Right atrium auricular region (tissue), 2 donors: ENCODE measurements at regions not wholly inside any gene's neighbourhood (a gene's known extent, or its start where the extent isn't known, plus 50 kb on each side); places are given as distances from the start of the nearest gene placed in this dataset.
A peak's percentile ranks its signal among the peaks of the same experiment; 100 is the strongest.

Experiments
- DNase-seq: peaks from one replicate; pipeline ENCODE4 v3.0.0-alpha.2; 2019; ENCODE audit warnings: low spot score
- H3K27ac ChIP-seq, 2 donors: fragments of 200-600 bp; sonication (generic); 1 replicate in 1 of 2; 2 replicates in 1 of 2; pipeline ENCODE4 v1.5.1; 2016 to 2019
- H3K27me3 ChIP-seq, 2 donors: fragments of 200-600 bp; sonication (generic); one replicate each; pipeline versions ENCODE4 v1.5.1 to v1.6.0; 2017 to 2019
- H3K36me3 ChIP-seq: fragments of 200-600 bp; sonication (generic); one replicate; pipeline ENCODE4 v1.5.1; 2016
- H3K4me1 ChIP-seq, 2 donors: fragments of 200-600 bp; sonication (generic); one replicate each; pipeline versions ENCODE4 v1.5.1 to v1.6.0; 2017 to 2019
- H3K4me3 ChIP-seq, 2 donors: fragments of 200-600 bp; sonication (generic); 1 replicate in 1 of 2; 2 replicates in 1 of 2; pipeline ENCODE4 v1.5.1; 2017 to 2019; ENCODE audit warnings: mild to moderate bottlenecking in 1 of 2, moderate library complexity in 1 of 2
- H3K9me3 ChIP-seq, 2 donors: fragments of 200-600 bp; sonication (generic); one replicate each; pipeline ENCODE4 v1.5.1; 2019
- TF ChIP-seq, protein P1 (sequence below), 2 donors: fragments of 200-600 bp; sonication (generic); IDR thresholded peaks; one replicate each; pipeline ENCODE4 v1.5.1; 2019; ENCODE audit warnings: antibody characterized with exemption in 2 of 2

DNA sequence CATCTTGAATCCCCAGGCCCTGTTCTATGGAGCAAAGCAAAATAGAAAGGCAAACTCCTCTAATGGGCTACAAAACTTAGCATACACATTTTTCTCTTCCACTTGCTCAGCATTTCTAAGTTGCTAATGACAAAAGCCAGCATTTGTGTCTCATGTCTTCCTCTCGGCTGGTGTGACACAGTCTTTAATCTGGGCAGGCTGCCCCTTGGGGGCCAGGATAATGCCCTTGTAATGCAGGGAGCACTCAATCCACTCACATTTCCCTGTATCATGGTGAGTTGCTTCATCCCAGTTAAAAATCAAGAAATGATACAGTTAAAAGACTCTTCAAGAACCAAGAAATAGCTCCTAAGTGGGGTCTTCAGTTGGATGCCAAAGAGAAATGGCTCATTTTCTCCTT, 109.1 kb upstream of the FBXO11 start:
- H3K36me3 ChIP-seq: no peaks in the 10 kb centered on the region
- TF ChIP-seq, protein P1, sequence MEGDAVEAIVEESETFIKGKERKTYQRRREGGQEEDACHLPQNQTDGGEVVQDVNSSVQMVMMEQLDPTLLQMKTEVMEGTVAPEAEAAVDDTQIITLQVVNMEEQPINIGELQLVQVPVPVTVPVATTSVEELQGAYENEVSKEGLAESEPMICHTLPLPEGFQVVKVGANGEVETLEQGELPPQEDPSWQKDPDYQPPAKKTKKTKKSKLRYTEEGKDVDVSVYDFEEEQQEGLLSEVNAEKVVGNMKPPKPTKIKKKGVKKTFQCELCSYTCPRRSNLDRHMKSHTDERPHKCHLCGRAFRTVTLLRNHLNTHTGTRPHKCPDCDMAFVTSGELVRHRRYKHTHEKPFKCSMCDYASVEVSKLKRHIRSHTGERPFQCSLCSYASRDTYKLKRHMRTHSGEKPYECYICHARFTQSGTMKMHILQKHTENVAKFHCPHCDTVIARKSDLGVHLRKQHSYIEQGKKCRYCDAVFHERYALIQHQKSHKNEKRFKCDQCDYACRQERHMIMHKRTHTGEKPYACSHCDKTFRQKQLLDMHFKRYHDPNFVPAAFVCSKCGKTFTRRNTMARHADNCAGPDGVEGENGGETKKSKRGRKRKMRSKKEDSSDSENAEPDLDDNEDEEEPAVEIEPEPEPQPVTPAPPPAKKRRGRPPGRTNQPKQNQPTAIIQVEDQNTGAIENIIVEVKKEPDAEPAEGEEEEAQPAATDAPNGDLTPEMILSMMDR (IDR thresholded peaks at IDR 0.05): no peak

DNA sequence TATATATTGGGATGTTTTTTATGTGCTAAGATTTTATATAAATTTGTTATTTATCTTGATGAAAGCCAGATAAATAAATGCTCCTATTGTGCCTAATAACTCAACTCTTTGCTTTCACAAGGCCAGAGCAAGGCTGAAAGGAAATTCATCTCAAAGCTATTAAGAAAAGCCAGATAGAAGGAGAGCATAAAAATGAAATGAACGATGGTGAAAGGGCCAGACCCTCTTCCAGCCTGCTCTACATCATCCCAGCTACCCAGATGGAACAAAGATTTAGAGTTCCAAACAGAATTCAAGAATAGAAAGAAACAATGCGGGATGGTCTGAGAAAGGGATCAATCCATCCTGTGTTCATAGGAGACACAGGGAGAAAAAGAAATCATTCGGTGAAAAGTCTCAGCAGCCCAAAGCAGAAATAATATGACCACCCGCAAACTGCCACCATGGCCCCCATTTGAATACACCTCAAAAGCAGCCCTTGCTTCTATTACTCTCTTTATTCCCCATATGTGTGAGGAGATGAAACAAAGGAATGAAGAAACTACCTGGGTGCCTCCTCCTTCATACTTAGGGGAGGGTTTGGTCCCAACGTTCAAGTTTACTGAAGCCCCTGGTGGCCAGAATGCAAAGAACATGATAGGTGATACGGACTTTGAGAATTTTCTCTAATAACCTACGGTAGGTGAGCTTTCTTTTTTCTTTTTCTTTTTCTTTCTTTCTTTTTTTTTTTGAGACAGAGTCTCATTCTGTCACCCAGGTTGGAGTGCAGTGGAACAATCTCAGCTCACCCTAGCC, 110.1 kb upstream of the FBXO11 start:
- DNase-seq: no peak
- no peaks in the 10 kb centered on the region for H3K27me3 ChIP-seq
- TF ChIP-seq, protein P1 (IDR thresholded peaks at IDR 0.05): peak in 1 of 2 donors; percentile 14

More for the DNA sequence above, 109.1 kb upstream of the FBXO11 start:
- Histone ChIP-seq H3K4me1 (no peaks in the 10 kb centered on the region), H3K4me3 (no peak overlapping the region), H3K27me3 (no peaks in the 10 kb centered on the region), H3K9me3 (peaks cover 5 to 9% of the 10 kb centered on the region in 2 donors), H3K27ac (no peak overlapping the region)
- no peak for DNase-seq

DNA sequence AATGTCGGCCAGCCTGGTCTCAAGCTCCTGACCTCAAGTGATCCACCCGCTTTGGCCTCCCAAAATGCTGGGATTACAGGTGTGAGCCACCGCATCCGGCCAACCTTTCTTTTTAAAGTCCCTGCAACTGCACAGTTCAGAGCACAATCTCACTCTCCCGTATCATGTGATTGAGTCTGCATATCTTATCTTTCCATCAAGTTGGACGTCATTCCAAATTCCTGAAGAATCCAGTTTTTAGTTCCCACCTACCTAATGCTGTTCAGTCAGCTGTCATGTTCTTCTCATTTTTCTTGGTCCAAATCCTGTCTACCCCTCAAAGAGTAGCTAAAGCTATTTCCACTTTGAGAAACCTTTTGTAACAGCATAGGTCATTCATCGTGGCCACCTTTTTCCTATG, 110.8 kb upstream of the FBXO11 start:
- TF ChIP-seq, protein P1 (IDR thresholded peaks at IDR 0.05): no peak
- Histone ChIP-seq H3K4me1 (no peaks in the 10 kb centered on the region), H3K9me3 (peaks cover 5 to 9% of the 10 kb centered on the region in 2 donors), H3K27ac (no peak overlapping the region), H3K4me3 (no peak overlapping the region), H3K27me3 (no peaks in the 10 kb centered on the region), H3K36me3 (no peaks in the 10 kb centered on the region)
- DNase-seq: no peak

More for the DNA sequence above, 110.1 kb upstream of the FBXO11 start:
- Histone ChIP-seq H3K4me3 (no peak overlapping the region), H3K36me3 (no peaks in the 10 kb centered on the region), H3K4me1 (no peaks in the 10 kb centered on the region), H3K9me3 (peaks cover 5 to 9% of the 10 kb centered on the region in 2 donors), H3K27ac (no peak overlapping the region)

DNA sequence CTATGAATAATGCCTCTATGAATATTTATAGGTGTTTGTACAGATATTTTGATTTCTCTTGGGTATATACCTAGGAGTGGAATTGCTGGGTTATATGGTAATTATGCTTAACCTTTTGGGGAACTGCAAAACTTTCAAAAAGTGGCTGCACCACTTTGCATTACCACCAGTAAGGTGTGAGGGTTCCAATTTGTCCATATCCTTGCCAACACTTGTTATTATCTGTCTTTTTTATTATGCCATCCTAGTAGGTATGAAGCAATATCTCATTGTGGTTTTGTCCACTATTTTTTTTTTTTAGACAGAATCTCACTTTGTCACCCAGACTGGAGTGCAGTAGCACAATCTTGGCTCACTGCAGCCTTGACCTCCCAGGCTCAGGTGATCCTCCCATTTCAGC, 112.2 kb upstream of the FBXO11 start:
- H3K36me3 ChIP-seq: no peaks in the 10 kb centered on the region
- H3K4me1 ChIP-seq: no peaks in the 10 kb centered on the region
- peaks cover 5 to 9% of the 10 kb centered on the region in 2 donors for H3K9me3 ChIP-seq
- TF ChIP-seq, protein P1 (IDR thresholded peaks at IDR 0.05): no peak
- no peak overlapping the region for H3K4me3 ChIP-seq
- no peaks in the 10 kb centered on the region for H3K27me3 ChIP-seq
- DNase-seq: no peak
- no peak overlapping the region for H3K27ac ChIP-seq

DNA sequence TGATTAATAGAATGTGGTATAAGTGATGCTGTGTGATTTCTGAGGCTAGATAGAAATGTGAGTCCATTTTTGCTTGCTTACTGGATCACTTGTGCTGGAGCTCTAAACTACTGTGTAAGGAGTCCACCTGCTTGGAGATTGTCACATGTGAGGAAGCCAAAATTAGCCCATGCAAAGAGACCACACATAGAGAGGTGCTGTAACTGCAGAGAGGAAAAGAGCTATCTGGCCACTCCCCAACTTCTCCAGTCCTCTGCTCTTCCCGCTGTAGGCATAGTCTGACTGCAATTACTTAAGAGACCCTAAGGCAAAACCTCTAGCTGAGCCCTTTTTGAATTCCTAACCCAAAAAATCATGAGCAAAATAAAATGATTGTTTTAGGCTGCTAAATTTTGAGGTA, 120.6 kb upstream of the FBXO11 start:
- no peak overlapping the region for H3K4me3 ChIP-seq
- H3K4me1 ChIP-seq: no peaks in the 10 kb centered on the region
- no peaks in the 10 kb centered on the region for H3K27me3 ChIP-seq
- no peak overlapping the region for H3K27ac ChIP-seq
- TF ChIP-seq, protein P1 (IDR thresholded peaks at IDR 0.05): no peak
- no peaks in the 10 kb centered on the region for H3K9me3 ChIP-seq
- no peaks in the 10 kb centered on the region for H3K36me3 ChIP-seq
- DNase-seq: no peak

DNA sequence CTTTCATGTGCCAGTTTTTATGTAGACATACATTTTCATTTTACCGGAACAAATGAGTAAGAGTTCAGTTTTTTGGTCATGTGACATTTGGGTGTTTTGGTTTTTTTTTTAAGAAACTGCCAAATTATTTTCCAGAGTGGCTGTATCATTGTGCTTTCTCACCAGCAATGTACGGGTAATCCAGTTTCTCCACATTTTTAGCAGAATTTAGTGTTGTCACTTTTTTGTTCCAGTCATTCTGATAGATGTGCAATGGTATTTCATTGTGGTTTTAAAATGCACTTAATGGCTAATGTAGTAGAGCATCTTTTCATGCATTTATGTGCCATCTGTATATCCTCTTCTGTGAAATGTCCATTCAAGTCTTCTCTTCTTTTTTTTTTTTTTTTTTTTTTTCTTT, 126.5 kb upstream of the FBXO11 start:
- TF ChIP-seq, protein P1 (IDR thresholded peaks at IDR 0.05): no peak
- Histone ChIP-seq H3K4me3 (no peak overlapping the region), H3K36me3 (no peaks in the 10 kb centered on the region), H3K27me3 (no peaks in the 10 kb centered on the region), H3K27ac (no peak overlapping the region), H3K4me1 (no peaks in the 10 kb centered on the region), H3K9me3 (peaks cover 5 to 6% of the 10 kb centered on the region in 2 donors)
- no peak for DNase-seq
